ENCODE measurements at regions not wholly inside any gene's neighbourhood (a gene's known extent, or its start where the extent isn't known, plus 50 kb on each side); places are given as distances from the start of the nearest gene placed in this dataset.

DNA sequence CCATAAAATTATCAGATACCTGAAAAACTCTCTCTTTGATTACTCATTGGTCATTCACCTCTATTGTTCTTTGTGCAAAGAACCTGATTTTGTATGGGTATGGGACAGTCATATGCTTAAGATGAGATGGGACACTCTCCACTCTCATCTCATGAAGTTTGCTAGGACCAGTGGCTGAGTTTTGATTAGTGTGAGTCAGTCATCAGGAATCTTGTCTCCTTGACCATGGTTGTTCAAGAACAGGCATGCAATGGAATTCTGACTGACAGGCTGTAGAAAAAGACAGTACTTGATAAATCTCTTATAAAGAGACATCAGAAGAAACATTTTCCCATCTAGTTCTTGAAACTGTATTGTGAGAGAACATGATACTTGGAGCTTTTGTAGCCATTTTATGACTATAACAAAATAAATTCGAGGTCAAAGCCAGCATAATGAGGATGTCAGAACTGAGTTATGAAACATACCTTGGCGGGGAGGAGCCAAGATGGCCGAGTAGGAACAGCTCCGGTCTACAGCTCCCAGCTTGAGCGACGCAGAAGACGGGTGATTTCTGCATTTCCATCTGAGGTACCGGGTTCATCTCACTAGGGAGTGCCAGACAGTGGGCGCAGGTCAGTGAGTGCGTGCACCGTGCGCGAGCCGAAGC, 367.0 kb downstream of the NR4A2 start:
- Histone ChIP-seq H3K4me1 (ENCODE audit: control insufficient read depth, insufficient read depth, low read depth, low read length) (no peaks in the 10 kb centered on the region), H4K8ac (ENCODE audit: low read length) (no peak overlapping the region), H3K18ac (ENCODE audit: low read depth in 1 of 2, low read length in 2 of 2) (no peak overlapping the region), H3K14ac (ENCODE audit: low read length in 2 of 2) (no peak overlapping the region), H2AK5ac (ENCODE audit: low read length, severe bottlenecking) (no peak overlapping the region), H2BK120ac (ENCODE audit: low read depth, low read length) (no peak overlapping the region), H3K4ac (ENCODE audit: low read depth in 1 of 2, low read length in 2 of 2) (no peak overlapping the region), H2BK5ac (ENCODE audit: low read depth, low read length, poor library complexity, severe bottlenecking) (no peak overlapping the region), H2BK12ac (ENCODE audit: low read length in 2 of 2) (no peak overlapping the region), H2AFZ (ENCODE audit: low read depth, low read length) (peak overlapping the region; percentile 63), H3K27ac (ENCODE audit: low read length, poor library complexity, severe bottlenecking) (no peak overlapping the region), H3K4me3 (ENCODE audit: insufficient read depth in 1 of 2, low read depth in 1 of 2, low read length in 2 of 2) (no peak overlapping the region), H3K36me3 (ENCODE audit: control insufficient read depth in 1 of 2, insufficient read depth in 2 of 2, low read depth in 1 of 2, low read length in 2 of 2) (no peaks in the 10 kb centered on the region), H3K9me3 (ENCODE audit: control insufficient read depth, low read length) (no peaks in the 10 kb centered on the region), H3K4me2 (ENCODE audit: low read length, poor library complexity, severe bottlenecking) (no peak overlapping the region), H3K27me3 (ENCODE audit: control insufficient read depth in 1 of 2, insufficient read depth in 1 of 2, low read length in 2 of 2) (no peaks in the 10 kb centered on the region), H2BK15ac (ENCODE audit: low read depth, poor library complexity, severe bottlenecking) (no peak overlapping the region), H3K23ac (ENCODE audit: low read length in 2 of 2) (no peak overlapping the region), H3K9ac (ENCODE audit: low read length) (no peak overlapping the region), H4K91ac (ENCODE audit: low read length) (no peak overlapping the region), H3K79me1 (replicated peaks; ENCODE audit: low read length, poor library complexity, severe bottlenecking) (no peaks in the 10 kb centered on the region)
- DNase-seq = no peak
- 59% methylated on average over 13 of the region's 14 CpGs for WGBS

DNA sequence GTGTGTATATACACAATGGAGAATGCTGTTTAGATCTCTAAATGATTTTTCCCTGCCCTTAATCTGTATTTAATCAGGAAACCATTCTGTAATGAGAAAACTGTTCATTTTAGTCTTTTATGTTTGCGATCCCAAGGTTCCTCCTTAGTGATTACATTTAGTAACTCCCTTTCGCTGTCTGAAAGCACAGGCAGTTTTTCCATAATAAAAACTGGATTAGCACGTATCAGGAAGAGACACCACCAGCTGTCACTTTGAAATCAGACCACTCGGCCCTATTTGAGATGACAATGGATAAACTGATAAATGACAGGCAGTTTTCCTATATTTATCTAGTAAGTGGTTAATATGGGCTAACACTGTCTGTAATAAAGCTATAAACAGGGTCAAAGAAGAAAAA, 370.9 kb downstream of the NR4A2 start:
- no peak overlapping the region for H3K18ac ChIP-seq (ENCODE audit: low read depth in 1 of 2, low read length in 2 of 2)
- no peak overlapping the region for H3K14ac ChIP-seq (ENCODE audit: low read length in 2 of 2)
- H2AK5ac ChIP-seq (ENCODE audit: low read length, severe bottlenecking) = no peak overlapping the region
- no peak overlapping the region for H3K9ac ChIP-seq (ENCODE audit: low read length)
- WGBS = 88% methylated on average over 4 of the region's 4 CpGs
- no peaks in the 10 kb centered on the region for H3K79me1 ChIP-seq (replicated peaks; ENCODE audit: low read length, poor library complexity, severe bottlenecking)
- H3K4me2 ChIP-seq (ENCODE audit: low read length, poor library complexity, severe bottlenecking) = no peak overlapping the region
- H3K4me1 ChIP-seq (ENCODE audit: control insufficient read depth, insufficient read depth, low read depth, low read length) = no peaks in the 10 kb centered on the region
- no peak overlapping the region for H3K27ac ChIP-seq (ENCODE audit: low read length, poor library complexity, severe bottlenecking)
- H3K27me3 ChIP-seq (ENCODE audit: control insufficient read depth in 1 of 2, insufficient read depth in 1 of 2, low read length in 2 of 2) = no peaks in the 10 kb centered on the region
- H2BK15ac ChIP-seq (ENCODE audit: low read depth, poor library complexity, severe bottlenecking) = no peak overlapping the region
- no peak overlapping the region for H2BK5ac ChIP-seq (ENCODE audit: low read depth, low read length, poor library complexity, severe bottlenecking)
- H2BK12ac ChIP-seq (ENCODE audit: low read length in 2 of 2) = no peak overlapping the region
- no peaks in the 10 kb centered on the region for H3K9me3 ChIP-seq (ENCODE audit: control insufficient read depth, low read length)
- H3K23ac ChIP-seq (ENCODE audit: low read length in 2 of 2) = no peak overlapping the region
- no peak overlapping the region for H4K91ac ChIP-seq (ENCODE audit: low read length)
- no peaks in the 10 kb centered on the region for H3K36me3 ChIP-seq (ENCODE audit: control insufficient read depth in 1 of 2, insufficient read depth in 2 of 2, low read depth in 1 of 2, low read length in 2 of 2)
- no peak for DNase-seq
- no peak overlapping the region for H3K4me3 ChIP-seq (ENCODE audit: insufficient read depth in 1 of 2, low read depth in 1 of 2, low read length in 2 of 2)
- no peak overlapping the region for H2AFZ ChIP-seq (ENCODE audit: low read depth, low read length)
- no peak overlapping the region for H3K4ac ChIP-seq (ENCODE audit: low read depth in 1 of 2, low read length in 2 of 2)
- no peak overlapping the region for H4K8ac ChIP-seq (ENCODE audit: low read length)
- H2BK120ac ChIP-seq (ENCODE audit: low read depth, low read length) = no peak overlapping the region

DNA sequence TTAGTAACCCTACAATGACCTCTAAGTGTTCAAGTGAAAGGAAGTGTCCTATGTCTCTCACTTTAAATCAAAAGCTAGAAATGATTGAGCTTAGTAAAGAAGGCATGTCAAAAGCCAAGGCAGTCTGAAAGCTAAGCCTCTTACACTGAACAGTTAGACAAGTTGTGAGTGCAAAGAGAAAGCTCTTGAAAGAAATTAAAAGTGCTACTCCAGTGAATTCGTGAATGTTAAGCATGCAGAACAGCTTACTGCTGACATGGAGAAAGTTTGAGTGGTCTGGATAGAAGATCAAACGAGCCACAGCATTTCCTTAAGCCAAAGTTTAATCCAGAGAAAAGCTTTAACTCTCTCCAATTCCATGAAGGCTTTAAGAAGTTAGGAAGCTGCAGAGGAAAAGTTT, 373.7 kb downstream of the NR4A2 start:
- H3K4me3 ChIP-seq (ENCODE audit: insufficient read depth in 1 of 2, low read depth in 1 of 2, low read length in 2 of 2) = no peak overlapping the region
- H2BK120ac ChIP-seq (ENCODE audit: low read depth, low read length) = no peak overlapping the region
- 37% methylated on average over 2 of the region's 2 CpGs for WGBS
- no peak overlapping the region for H2BK5ac ChIP-seq (ENCODE audit: low read depth, low read length, poor library complexity, severe bottlenecking)
- no peak overlapping the region for H2AFZ ChIP-seq (ENCODE audit: low read depth, low read length)
- no peak overlapping the region for H4K91ac ChIP-seq (ENCODE audit: low read length)
- no peak overlapping the region for H3K27ac ChIP-seq (ENCODE audit: low read length, poor library complexity, severe bottlenecking)
- no peaks in the 10 kb centered on the region for H3K36me3 ChIP-seq (ENCODE audit: control insufficient read depth in 1 of 2, insufficient read depth in 2 of 2, low read depth in 1 of 2, low read length in 2 of 2)
- DNase-seq = no peak
- no peaks in the 10 kb centered on the region for H3K79me1 ChIP-seq (replicated peaks; ENCODE audit: low read length, poor library complexity, severe bottlenecking)
- H3K23ac ChIP-seq (ENCODE audit: low read length in 2 of 2) = no peak overlapping the region
- no peaks in the 10 kb centered on the region for H3K9me3 ChIP-seq (ENCODE audit: control insufficient read depth, low read length)
- no peak overlapping the region for H3K4me2 ChIP-seq (ENCODE audit: low read length, poor library complexity, severe bottlenecking)
- H3K4me1 ChIP-seq (ENCODE audit: control insufficient read depth, insufficient read depth, low read depth, low read length) = no peaks in the 10 kb centered on the region
- H3K27me3 ChIP-seq (ENCODE audit: control insufficient read depth in 1 of 2, insufficient read depth in 1 of 2, low read length in 2 of 2) = no peaks in the 10 kb centered on the region
- no peak overlapping the region for H2BK12ac ChIP-seq (ENCODE audit: low read length in 2 of 2)
- H3K14ac ChIP-seq (ENCODE audit: low read length in 2 of 2) = no peak overlapping the region
- no peak overlapping the region for H3K18ac ChIP-seq (ENCODE audit: low read depth in 1 of 2, low read length in 2 of 2)
- no peak overlapping the region for H2AK5ac ChIP-seq (ENCODE audit: low read length, severe bottlenecking)
- H2BK15ac ChIP-seq (ENCODE audit: low read depth, poor library complexity, severe bottlenecking) = no peak overlapping the region
- no peak overlapping the region for H4K8ac ChIP-seq (ENCODE audit: low read length)
- H3K4ac ChIP-seq (ENCODE audit: low read depth in 1 of 2, low read length in 2 of 2) = no peak overlapping the region
- H3K9ac ChIP-seq (ENCODE audit: low read length) = no peak overlapping the region

DNA sequence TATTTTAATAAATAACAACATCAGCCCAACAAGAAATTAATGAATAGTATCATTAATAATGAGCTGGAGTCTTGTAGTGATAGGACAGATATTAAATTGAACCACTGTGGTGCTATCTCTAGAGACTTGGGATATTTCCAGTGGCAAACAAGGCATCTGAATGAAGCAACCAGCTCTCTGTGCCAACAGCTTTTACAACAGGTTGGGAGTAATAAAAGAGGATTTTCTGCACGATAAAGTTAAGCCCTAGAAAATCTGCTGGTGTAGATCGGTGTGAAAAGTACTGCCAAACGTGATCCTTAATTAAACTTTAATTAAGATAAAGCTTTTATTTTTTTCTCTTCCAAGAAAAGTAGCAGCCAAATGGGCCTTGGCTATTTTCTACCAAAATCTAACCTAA, 385.5 kb downstream of the NR4A2 start:
- Histone ChIP-seq H3K36me3 (ENCODE audit: control insufficient read depth in 1 of 2, insufficient read depth in 2 of 2, low read depth in 1 of 2, low read length in 2 of 2) (no peaks in the 10 kb centered on the region), H4K91ac (ENCODE audit: low read length) (no peak overlapping the region), H3K4me1 (ENCODE audit: control insufficient read depth, insufficient read depth, low read depth, low read length) (no peaks in the 10 kb centered on the region), H2AK5ac (ENCODE audit: low read length, severe bottlenecking) (no peak overlapping the region), H2BK5ac (ENCODE audit: low read depth, low read length, poor library complexity, severe bottlenecking) (no peak overlapping the region), H2BK120ac (ENCODE audit: low read depth, low read length) (no peak overlapping the region), H3K14ac (ENCODE audit: low read length in 2 of 2) (no peak overlapping the region), H2BK12ac (ENCODE audit: low read length in 2 of 2) (no peak overlapping the region), H3K23ac (ENCODE audit: low read length in 2 of 2) (no peak overlapping the region), H3K18ac (ENCODE audit: low read depth in 1 of 2, low read length in 2 of 2) (no peak overlapping the region), H3K27ac (ENCODE audit: low read length, poor library complexity, severe bottlenecking) (no peak overlapping the region), H3K4me2 (ENCODE audit: low read length, poor library complexity, severe bottlenecking) (no peak overlapping the region), H3K27me3 (ENCODE audit: control insufficient read depth in 1 of 2, insufficient read depth in 1 of 2, low read length in 2 of 2) (no peaks in the 10 kb centered on the region), H3K9me3 (ENCODE audit: control insufficient read depth, low read length) (peaks cover 7% of the 10 kb centered on the region), H3K79me1 (replicated peaks; ENCODE audit: low read length, poor library complexity, severe bottlenecking) (no peaks in the 10 kb centered on the region), H3K4ac (ENCODE audit: low read depth in 1 of 2, low read length in 2 of 2) (no peak overlapping the region), H2BK15ac (ENCODE audit: low read depth, poor library complexity, severe bottlenecking) (no peak overlapping the region), H3K9ac (ENCODE audit: low read length) (no peak overlapping the region), H4K8ac (ENCODE audit: low read length) (no peak overlapping the region), H2AFZ (ENCODE audit: low read depth, low read length) (no peak overlapping the region), H3K4me3 (ENCODE audit: insufficient read depth in 1 of 2, low read depth in 1 of 2, low read length in 2 of 2) (no peak overlapping the region)
- no CpG with 5 or more reads among the region's 3 CpGs for WGBS
- no peak for DNase-seq
